Left lobe of liver (tissue), 2 donors: ENCODE measurements at regions not wholly inside any gene's neighbourhood (a gene's known extent, or its start where the extent isn't known, plus 50 kb on each side); places are given as distances from the start of the nearest gene placed in this dataset.
"Not testable (repeated sequence)": the region's sequence is repeated elsewhere in the genome, so short reads cannot be mapped to it uniquely, and the experiment has no call there.

Source experiments
- ATAC-seq: fragments of 200-7000 bp; cut with Tn5 transposase; one replicate; pipeline ENCODE4 v1.9.1; 2020; ENCODE audit warnings: mild to moderate bottlenecking, moderate library complexity
- DNase-seq: peaks from one replicate; pipeline ENCODE4 v3.0.0-alpha.2; 2020; ENCODE audit warnings: low spot score
- donor health status: DM: no; HTN: no; CAD: no; lungs with moderate emphysema.
- donor health status: DM: no; HTN: yes; CAD: no.

DNA sequence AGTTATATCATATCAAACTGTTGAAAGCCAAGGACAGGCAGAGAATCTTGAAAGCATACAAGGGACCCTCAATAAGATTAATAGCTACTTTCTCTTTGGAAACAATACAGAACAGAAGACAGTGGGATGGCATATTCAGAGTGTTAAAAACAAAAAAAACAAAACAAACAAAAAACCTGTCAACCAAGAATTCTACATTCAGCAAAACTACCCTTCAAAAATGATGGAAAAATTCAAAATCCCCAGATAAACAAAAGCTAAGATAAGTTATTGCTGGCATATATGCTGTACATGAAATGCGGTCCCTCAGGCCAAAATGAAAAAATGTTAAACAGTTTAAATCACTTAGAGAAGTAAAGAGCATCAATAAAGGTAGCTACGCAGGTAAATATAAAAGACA is 425.1 kb downstream of the ACTL7B start:
- ATAC-seq (no peak), DNase-seq (no peak)

DNA sequence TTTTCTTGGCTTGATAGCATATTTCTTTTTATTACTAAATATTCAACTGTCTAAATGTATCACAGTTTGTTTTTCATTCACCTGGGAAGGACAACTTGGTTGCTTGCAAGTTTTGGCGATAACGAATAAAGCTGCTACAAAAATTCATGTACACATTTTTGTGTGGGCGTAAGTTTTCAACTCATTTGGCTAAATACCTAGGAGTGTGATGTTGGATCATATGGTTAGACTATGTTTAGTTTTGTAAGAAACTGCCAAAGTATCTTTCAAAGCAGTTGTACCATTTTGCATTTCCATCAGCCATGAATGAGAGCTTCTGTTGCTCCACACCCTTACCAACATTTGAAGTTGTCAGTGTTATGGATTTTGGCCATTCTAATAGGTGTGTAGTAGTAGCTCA is 428.0 kb downstream of the ACTL7B start:
- DNase-seq (no peak), ATAC-seq (no peak)

DNA sequence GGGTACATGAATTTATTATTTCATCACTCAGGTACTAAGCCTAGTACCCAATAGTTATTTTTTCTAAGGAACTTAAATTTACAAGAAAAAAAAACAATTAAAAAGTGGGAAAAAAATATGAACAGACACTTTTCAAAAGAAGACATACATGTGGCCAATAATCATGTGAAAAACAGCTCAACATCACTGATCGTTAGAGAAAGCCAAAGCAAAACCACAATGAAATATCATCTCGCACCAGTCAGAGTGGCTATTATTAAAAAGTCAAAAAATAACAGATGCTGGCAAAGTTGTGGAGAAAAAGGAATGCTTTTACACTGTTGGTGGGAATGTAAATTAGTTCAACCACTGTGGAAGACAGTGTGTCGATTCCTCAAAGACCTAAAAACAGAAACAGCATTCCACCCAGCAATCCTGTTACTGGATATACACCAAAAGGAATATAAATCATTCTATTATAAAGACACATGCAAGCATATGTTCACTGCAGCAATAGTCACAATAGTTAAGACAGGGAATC is 429.3 kb downstream of the ACTL7B start:
- not testable (repeated sequence) for DNase-seq, ATAC-seq

DNA sequence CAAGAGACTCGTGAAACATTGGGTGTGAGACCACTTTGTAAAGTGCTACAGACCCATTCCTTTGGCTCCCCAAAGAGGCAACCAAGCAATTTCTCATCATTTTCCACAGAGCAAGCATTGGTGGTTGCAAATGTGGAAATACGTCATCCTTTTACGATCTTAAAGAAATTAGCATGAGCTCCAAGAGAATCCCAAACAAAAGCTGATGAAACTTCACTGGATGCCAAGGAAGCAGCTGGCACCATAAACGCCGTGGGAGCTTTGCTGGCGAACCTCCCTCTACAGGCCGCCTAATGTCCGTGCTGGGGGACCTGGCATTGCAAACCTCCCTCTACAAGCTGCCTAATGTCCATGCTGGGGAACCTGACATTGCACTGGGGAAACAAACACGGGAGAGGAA is 432.4 kb downstream of the ACTL7B start:
- ATAC-seq, result no peak
- DNase-seq, result no peak

DNA sequence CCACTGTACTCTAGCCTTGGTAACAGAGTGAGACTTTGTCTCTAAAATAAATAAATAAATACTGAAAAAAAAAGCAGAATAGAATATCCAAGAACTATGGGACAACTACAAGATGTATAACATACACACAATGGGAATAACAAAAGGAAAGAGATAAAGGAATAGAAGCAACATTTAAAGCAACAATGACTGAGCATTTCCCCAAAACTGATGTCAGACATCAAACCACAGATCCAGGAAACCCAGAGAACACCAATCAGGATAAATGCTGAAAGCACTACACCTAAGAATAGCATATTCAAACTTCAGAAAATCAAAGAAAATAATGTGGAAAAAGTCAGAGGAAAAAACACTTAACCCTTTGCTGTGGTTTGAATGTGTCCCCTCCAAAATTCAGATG is 436.4 kb downstream of the ACTL7B start:
- DNase-seq (no peak), ATAC-seq (no peak)

DNA sequence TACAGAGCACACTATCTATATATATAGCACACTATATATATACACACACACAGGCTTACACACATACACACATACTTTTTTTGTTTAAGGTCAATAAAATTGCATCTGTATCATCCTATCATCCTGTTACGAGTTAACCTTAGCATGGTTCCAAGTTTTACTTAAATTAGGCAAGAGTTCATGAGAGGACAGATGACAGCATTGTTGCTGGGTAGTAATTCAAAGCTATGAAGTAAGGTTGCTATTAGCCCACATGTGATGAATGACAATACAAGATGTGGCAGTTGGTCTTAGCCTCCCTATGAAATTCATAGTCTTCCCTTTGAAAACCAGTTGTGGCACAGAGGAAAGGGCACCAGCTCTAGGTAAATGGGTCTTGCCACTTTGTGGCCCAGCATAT is 438.1 kb downstream of the ACTL7B start:
- ATAC-seq (peak; percentile 66), DNase-seq (no peak)

DNA sequence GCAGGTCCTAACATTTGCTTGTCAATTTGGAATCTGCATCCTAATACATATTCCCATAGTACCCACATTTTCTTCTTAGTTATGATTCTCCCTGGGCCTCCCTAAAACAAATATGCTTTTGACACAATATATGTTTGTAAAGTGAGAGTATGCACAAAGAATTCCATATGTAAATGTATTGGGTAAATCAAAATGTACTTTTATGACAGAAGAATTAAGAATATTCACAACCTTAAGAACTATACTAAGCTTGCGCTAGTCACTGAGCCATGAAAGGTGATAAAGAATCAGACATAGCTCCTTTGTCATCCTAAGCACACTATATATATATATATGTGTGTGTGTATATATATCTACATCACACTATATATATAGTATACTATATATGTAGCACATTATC is 438.5 kb downstream of the ACTL7B start:
- no peak for ATAC-seq

DNA sequence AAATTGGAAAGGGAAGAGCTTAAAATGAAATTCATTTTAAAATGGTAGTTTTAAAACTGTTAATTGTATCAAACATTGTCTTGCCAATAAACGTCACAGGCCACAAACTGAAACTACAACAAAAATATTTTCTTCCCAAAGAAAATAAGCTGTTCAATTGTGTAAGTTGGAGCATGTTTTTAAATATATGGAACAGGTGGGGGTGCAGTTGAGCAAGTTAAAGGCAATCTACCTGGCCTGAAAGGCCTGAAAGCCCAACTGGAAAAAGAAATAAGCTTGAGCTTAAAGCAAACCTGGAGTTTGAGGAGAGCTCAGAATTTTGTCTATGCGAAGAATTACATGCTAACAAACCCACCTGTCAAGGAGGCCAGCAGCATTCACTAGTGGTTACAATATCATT is 439.5 kb downstream of the ACTL7B start:
- ATAC-seq (no peak), DNase-seq (no peak)

More for the DNA sequence above, 438.5 kb downstream of the ACTL7B start:
- DNase-seq, result no peak

DNA sequence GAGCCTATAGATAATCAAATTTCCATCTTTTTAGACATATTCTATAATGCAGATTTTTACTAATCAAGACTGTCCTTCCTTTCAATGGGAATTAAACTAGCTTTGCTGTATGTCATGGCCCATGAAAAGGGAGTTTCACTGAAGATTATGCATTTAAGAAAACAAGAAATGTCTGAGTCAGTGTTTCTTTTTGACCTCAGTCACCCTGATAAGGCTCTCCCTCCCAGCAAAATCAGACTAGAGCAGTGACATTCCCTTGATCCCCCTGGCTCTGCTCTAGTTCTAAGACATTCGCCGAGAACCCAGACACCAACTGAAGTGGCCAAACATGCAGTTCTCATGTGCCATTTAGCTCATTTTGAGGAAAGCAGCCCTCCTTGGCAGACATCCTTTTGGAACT is 442.0 kb downstream of the ACTL7B start:
- DNase-seq (no peak), ATAC-seq (no peak)

DNA sequence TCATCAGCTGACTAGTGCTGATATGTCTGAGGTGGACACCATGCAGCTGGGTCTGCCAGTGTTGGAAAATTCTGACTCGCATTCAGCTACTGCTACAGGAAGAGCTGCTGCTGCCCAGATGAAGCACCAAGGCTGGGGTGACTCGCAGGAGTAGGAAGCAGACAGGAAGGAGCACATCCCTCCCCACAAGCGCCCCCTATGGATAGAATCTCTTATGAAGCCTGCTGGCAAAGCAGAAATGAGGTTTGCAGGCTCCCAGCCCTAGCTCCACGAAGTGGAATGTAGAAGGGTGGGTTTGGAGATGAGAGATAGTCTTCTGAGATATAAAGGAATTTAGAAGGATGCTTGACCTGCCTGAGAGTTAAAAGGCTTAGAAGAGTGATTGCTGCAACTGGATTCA is 443.0 kb downstream of the ACTL7B start:
- DNase-seq (no peak), ATAC-seq (no peak)

DNA sequence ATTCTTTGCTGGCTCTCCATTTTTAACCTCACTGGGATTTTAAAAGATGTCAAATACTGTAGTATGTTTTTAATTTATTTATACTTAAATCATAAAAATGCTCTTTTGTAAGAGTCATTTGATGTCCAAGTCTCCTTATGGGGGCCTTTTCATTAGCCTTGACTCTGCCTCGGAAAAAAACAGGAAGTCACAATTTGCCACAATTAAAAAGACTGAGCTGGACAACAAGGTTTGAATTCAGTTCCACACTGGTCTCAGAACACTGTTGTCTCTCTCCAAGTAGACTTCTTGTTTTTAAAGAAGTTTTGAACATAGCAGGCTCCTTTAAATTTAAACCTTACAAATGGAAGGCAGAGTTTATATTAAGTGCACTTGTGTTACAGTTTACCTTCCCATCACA is 444.2 kb downstream of the ACTL7B start:
- DNase-seq (no peak), ATAC-seq (no peak)

DNA sequence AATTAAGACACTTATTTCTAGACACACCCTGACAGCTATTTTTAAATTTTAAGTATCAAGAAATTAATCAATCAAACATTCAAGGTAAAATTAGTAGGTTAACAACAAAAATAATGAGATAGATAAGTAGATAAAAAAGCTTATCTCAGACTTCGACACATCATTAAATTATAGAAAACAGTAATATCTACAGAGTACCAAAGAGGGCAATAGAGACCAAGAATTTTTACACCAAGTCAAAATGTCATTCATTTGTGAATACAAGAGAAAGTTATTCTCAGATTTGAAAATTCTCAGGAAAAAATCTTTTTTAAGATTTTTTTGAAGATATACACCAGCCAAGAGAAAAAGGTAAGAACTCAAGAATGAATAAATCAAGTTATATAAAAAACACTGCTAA is 445.6 kb downstream of the ACTL7B start:
- no peak for ATAC-seq
- no peak for DNase-seq

DNA sequence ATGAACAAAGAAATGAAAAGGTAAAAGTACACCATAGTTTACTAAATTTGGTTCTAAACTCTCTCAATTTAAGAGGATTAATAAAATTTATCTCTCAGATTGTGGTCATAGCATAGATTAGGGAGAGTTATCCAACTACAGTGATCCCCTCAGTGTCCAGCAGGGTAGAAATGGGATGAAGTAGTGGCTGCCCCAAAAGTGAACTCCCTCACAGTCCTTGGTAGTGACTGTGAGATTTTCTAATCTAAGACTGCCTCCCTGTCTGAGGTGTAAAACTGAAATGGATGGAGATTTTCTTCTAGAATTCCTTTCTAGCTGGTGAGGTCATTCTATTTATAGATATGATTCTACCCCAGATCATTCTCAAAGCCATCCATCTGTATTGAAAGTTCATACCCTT is 455.5 kb downstream of the ACTL7B start:
- ATAC-seq (no peak), DNase-seq (no peak)

DNA sequence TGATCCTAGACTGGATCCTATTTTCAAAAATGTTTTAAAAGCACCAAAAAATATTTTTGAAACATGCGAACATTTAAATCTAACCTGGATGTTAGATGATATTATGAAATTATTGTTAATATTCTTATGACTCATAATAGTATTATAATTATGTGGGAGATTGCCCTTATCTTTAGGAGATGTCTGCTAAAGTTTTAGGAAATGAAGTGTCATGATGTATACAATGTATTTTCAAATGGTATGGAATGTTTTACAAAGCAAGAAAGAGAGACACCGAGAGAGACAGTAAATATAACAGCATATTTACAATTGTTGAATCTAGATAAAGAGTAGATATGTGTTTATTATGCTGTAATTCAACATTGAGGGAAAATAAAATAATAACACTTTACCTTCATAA is 455.9 kb downstream of the ACTL7B start:
- DNase-seq, result no peak
- ATAC-seq, result no peak

DNA sequence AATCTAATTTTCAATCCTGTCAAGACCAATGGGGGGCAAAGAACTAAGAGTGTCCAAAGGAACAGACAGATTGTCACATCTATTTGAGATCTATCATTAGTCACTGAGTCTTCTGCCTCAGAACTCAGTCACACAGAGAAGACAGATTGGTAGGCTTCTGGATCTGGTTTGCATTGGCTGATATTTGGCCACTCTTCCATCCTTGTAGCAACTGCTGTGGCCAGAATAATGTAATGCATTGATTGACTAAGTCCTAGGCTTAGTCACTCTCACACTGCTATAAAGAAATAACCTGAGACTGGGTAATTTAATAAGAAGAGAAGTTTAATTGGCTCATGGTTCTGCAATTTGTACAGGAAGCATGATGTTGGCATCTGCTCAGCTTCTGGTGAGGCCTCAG is 458.5 kb downstream of the ACTL7B start:
- no peak for DNase-seq
- ATAC-seq, result no peak

DNA sequence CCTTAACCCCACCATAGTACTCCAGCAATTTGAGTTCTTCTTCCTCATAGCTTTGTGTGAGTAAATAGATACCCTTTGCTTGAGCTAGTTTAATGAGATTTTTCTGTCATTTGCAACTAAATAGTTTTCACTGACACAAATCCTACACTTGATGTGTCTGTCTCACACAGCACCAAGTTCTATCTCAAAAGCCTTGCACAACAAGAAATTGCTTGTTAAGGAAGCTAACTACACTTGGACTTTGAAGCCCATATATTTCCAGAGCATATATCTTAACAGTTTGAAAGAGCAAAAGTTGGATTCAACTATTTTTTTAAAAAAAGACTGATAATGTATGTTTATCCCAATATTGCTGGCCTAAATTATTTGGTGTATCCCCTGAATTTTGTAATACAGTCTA is 459.2 kb downstream of the ACTL7B start:
- DNase-seq (no peak), ATAC-seq (no peak)

DNA sequence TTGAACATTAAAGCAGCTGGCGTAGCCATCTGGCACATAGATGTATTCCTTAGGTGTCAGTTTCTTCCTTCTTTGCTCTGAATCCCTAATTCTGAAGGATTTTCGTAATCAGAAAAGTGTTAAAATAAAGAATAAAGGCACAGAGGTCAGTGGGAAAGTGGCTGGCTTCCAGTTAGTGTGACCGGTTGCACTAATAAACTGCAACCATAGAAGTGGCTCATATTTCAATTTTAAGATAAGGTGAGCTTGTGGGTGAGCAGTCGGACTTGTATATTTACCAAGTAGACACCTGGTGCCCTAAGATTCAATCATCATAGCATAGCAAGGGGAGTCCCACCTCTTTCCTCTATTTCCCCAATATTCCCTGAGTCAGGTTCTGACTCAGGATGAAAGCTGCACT is 459.6 kb downstream of the ACTL7B start:
- ATAC-seq (no peak), DNase-seq (no peak)

DNA sequence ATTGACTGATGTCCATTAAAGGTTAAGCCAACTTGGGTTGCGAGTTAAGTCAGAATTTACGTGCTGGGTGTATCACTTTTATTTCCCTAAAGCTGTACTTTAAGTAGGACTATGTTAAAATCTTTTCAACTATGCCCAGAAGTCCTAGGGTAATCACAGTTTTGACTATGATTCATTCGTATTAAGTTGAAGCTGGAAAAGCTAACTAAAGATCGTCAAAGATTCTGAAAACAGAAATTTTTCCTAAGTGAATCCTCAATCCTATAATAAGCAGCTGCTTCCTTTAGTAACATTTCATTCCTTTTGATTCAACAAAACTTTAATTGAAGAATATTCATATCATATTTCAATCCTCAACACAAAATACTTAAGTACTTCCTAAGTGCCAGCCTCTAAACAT is 460.4 kb downstream of the ACTL7B start:
- ATAC-seq (no peak), DNase-seq (no peak)

DNA sequence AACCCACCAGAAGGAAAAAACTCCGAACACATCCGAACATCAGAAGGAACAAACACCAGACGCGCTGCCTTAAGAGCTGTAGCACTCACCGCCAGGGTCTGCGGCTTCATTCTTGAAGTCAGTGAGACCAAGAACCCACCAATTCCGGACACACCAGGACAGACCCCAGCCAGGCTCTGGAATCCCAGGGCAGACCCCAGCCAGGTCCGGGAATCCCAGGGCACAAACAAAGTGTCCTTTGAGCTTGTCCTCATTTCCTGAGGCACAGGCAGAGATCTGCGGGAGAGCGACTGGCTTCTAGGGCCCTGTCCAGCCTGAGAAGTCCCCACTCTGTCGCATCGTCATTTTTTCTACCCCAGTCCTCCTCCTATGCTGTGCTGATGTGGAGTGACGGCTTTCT is 461.1 kb downstream of the ACTL7B start:
- no peak for ATAC-seq
- no peak for DNase-seq

DNA sequence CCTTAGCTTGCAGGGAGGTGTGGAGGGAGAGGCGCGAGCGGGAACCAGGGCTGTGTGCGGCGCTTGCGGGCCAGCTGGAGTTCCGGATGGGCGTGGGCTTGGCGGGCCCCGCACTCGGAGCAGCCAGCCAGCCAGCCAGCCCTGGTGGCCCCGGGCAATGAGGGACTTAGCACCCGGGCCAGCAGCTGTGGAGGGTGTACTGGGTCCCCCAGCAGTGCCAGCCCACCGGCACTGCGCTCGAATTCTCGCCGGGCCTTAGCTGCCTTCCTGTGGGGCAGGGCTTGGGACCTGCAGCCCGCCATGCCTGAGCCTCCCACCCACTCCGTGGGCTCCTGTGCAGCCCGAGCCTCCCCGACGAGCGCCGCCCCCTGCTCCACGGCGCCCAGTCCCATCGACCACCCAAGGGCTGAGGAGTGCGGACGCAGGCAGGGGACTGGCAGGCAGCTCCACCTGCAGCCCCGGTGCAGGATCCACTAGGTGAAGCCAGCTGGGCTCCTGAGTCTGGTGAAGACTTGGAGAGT is 462.2 kb downstream of the ACTL7B start:
- ATAC-seq, DNase-seq: not testable (repeated sequence)

DNA sequence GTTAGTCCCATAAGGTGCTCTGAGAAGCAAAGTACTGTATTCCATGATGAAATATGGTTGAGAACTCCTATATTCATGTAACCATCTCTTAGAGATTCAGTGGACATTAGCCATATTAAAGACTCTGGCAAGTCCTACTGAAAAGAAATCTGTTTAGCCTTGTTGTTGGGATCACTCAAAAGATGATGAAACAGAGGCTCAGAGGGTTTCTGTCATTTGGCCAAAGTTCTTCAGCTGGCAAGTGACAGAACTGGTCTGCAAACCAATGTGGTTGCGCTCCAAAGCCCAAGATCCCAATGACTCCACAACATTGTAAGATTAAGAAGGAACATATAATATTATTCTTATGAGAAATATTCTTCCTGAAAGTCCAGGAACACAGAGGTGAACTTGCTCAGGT is 462.9 kb downstream of the ACTL7B start:
- DNase-seq, result no peak
- ATAC-seq, result no peak

DNA sequence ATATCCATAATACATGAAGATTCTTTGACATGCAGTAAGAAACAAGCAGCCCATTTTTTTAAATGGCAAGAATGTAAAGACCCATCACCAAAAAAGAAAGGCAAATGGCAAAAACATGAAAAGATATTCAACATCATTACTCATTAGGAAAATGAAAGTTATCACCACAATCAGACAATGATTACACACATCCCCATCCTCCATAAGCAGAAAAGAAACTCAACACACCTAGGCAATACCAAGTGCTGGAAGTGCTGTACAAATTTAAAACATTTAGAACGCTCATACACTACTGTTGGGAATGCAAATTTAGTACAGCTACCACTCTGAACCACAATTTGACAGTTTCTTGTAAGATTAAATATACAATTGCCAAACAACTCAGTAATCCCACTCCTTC is 466.7 kb downstream of the ACTL7B start:
- DNase-seq, result no peak
- ATAC-seq, result no peak

DNA sequence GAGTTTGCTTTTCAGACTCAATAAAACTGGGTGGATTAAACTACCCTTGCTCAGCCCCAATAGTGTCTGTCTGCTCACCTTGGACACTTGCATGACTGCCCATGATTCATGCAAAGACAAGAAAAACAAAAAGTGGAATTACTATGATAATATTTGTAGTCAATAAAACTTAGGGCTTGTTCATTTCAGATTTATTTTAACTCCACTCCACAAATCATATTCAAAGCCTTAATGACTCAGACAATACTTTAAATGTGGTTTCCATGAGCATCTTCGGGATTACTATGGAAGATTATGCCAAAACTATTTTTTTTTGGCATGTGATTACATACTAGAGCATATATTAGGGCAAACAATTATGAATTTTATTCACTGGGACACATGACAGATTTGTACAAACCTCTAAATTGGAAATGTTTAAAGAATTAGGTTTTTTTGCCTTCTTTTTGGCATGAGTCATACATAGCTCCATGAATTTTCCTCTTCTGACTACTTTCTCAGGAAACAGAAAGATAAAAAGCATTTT is 468.9 kb downstream of the ACTL7B start:
- ATAC-seq, result no peak

More for the DNA sequence above, 468.9 kb downstream of the ACTL7B start:
- no peak for DNase-seq
